ENCODE measurements at regions not wholly inside any gene's neighbourhood (a gene's known extent, or its start where the extent isn't known, plus 50 kb on each side); places are given as distances from the start of the nearest gene placed in this dataset.

DNA sequence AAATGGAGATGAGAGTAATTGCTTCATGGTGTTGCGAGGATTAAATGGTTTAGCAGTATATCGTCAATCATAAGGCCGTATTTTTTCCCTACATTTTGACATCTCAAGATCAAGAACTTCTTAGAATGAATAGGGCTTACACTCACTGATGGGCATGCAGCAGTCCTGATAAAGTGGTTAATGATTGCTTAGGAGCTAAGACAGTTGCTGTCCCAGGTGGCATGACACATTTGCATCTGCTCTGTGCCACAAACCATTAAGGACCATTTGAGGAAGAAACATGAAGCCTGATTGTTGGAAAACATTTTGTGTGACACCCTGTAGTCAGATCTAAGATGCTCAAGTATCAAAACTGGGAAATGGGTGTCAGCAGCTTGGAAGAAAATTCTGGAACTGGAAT lies 81.0 kb upstream of the SGIP1 start:
- Histone ChIP-seq H3K9me3 (no peaks in the 10 kb centered on the region), H3K4me1 (replicated peaks) (no peaks in the 10 kb centered on the region), H3K27me3 (replicated peaks; ENCODE audit: insufficient read depth) (no peaks in the 10 kb centered on the region), H3K36me3 (no peaks in the 10 kb centered on the region), H3K4me3 (no peak overlapping the region), H3K27ac (no peak overlapping the region)
- TF ChIP-seq, protein P1, sequence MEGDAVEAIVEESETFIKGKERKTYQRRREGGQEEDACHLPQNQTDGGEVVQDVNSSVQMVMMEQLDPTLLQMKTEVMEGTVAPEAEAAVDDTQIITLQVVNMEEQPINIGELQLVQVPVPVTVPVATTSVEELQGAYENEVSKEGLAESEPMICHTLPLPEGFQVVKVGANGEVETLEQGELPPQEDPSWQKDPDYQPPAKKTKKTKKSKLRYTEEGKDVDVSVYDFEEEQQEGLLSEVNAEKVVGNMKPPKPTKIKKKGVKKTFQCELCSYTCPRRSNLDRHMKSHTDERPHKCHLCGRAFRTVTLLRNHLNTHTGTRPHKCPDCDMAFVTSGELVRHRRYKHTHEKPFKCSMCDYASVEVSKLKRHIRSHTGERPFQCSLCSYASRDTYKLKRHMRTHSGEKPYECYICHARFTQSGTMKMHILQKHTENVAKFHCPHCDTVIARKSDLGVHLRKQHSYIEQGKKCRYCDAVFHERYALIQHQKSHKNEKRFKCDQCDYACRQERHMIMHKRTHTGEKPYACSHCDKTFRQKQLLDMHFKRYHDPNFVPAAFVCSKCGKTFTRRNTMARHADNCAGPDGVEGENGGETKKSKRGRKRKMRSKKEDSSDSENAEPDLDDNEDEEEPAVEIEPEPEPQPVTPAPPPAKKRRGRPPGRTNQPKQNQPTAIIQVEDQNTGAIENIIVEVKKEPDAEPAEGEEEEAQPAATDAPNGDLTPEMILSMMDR (IDR thresholded peaks at IDR 0.05): no peak
- TF ChIP-seq POLR2A (IDR thresholded peaks at IDR 0.05) (no peak), POLR2AphosphoS5 (IDR thresholded peaks at IDR 0.05) (no peak)
- WGBS: 93% methylated on average over 3 of the region's 3 CpGs
- DNase-seq (ENCODE audit: low spot score): no peak
- intact Hi-C loops (cut with DNase I): loop anchor here (5.0 kb wide), 1 partner anchor 514 kb away; no protein-coding TSS in a partner anchor

- Histone ChIP-seq H3K9me3 (no peaks in the 10 kb centered on the region), H3K27me3 (replicated peaks; ENCODE audit: insufficient read depth) (no peaks in the 10 kb centered on the region), H3K27ac (no peak overlapping the region), H3K36me3 (no peaks in the 10 kb centered on the region), H3K4me1 (replicated peaks) (no peaks in the 10 kb centered on the region), H3K4me3 (no peak overlapping the region)
- 83% methylated on average over 2 of the region's 2 CpGs for WGBS
- TF ChIP-seq, protein P1 (IDR thresholded peaks at IDR 0.05): no peak
- TF ChIP-seq POLR2AphosphoS5 (IDR thresholded peaks at IDR 0.05) (no peak), POLR2A (IDR thresholded peaks at IDR 0.05) (no peak)
- DNase-seq (ENCODE audit: low spot score): no peak
- intact Hi-C loops (cut with DNase I): no loop called here
These were observed 78.5 kb upstream of the SGIP1 start for GRCh38 chr1:66455446-66455845.

- intact Hi-C loops (cut with DNase I): no loop called here
- Histone ChIP-seq H3K9me3 (no peaks in the 10 kb centered on the region), H3K4me1 (replicated peaks) (no peaks in the 10 kb centered on the region), H3K36me3 (no peaks in the 10 kb centered on the region), H3K27ac (no peak overlapping the region), H3K4me3 (no peak overlapping the region), H3K27me3 (replicated peaks; ENCODE audit: insufficient read depth) (no peaks in the 10 kb centered on the region)
- DNase-seq (ENCODE audit: low spot score): no peak
- TF ChIP-seq POLR2A (IDR thresholded peaks at IDR 0.05) (no peak), POLR2AphosphoS5 (IDR thresholded peaks at IDR 0.05) (no peak)
- TF ChIP-seq, protein P1 (IDR thresholded peaks at IDR 0.05): no peak
- 75% methylated on average over 3 of the region's 3 CpGs for WGBS
These were observed 73.2 kb upstream of the SGIP1 start for GRCh38 chr1:66460776-66461175.

- 71% methylated on average over 2 of the region's 2 CpGs for WGBS
- DNase-seq (ENCODE audit: low spot score): no peak
These were observed 71.6 kb upstream of the SGIP1 start for GRCh38 chr1:66462313-66462712.

GRCh38 chr1:66464351-66464750 lies 69.6 kb upstream of the SGIP1 start:
- intact Hi-C loops (cut with DNase I): no loop called here
- DNase-seq (ENCODE audit: low spot score): no peak

More at GRCh38 chr1:66462313-66462712, 71.6 kb upstream of the SGIP1 start:
- no peak overlapping the region for H3K27ac ChIP-seq
- no peak for TF ChIP-seq POLR2AphosphoS5 (IDR thresholded peaks at IDR 0.05)
- no peak for TF ChIP-seq POLR2A (IDR thresholded peaks at IDR 0.05)
- TF ChIP-seq, protein P1 (IDR thresholded peaks at IDR 0.05): no peak
- no peaks in the 10 kb centered on the region for H3K36me3 ChIP-seq
- no peaks in the 10 kb centered on the region for H3K9me3 ChIP-seq
- H3K4me3 ChIP-seq: no peak overlapping the region
- H3K27me3 ChIP-seq (replicated peaks; ENCODE audit: insufficient read depth): no peaks in the 10 kb centered on the region
- H3K4me1 ChIP-seq (replicated peaks): no peaks in the 10 kb centered on the region
- intact Hi-C loops (cut with DNase I): no loop called here

More at GRCh38 chr1:66464351-66464750, 69.6 kb upstream of the SGIP1 start:
- Histone ChIP-seq H3K4me1 (replicated peaks) (no peaks in the 10 kb centered on the region), H3K27me3 (replicated peaks; ENCODE audit: insufficient read depth) (no peaks in the 10 kb centered on the region), H3K9me3 (no peaks in the 10 kb centered on the region), H3K36me3 (no peaks in the 10 kb centered on the region), H3K27ac (no peak overlapping the region), H3K4me3 (no peak overlapping the region)
- no peak for TF ChIP-seq POLR2A (IDR thresholded peaks at IDR 0.05)
- TF ChIP-seq, protein P1 (IDR thresholded peaks at IDR 0.05): no peak
- TF ChIP-seq POLR2AphosphoS5 (IDR thresholded peaks at IDR 0.05): no peak
